Activated gamma-delta T cell treated with Interleukin-2 at 50 U/mL for 16 hours (primary cell): ENCODE measurements at regions not wholly inside any gene's neighbourhood (a gene's known extent, or its start where the extent isn't known, plus 50 kb on each side); places are given as distances from the start of the nearest gene placed in this dataset.
"Not testable (repeated sequence)": the region's sequence is repeated elsewhere in the genome, so short reads cannot be mapped to it uniquely, and the experiment has no call there.

Experiments used
- DNase-seq: peaks from one replicate; pipeline ENCODE4 v3.0.0-alpha.2; 2020

DNA sequence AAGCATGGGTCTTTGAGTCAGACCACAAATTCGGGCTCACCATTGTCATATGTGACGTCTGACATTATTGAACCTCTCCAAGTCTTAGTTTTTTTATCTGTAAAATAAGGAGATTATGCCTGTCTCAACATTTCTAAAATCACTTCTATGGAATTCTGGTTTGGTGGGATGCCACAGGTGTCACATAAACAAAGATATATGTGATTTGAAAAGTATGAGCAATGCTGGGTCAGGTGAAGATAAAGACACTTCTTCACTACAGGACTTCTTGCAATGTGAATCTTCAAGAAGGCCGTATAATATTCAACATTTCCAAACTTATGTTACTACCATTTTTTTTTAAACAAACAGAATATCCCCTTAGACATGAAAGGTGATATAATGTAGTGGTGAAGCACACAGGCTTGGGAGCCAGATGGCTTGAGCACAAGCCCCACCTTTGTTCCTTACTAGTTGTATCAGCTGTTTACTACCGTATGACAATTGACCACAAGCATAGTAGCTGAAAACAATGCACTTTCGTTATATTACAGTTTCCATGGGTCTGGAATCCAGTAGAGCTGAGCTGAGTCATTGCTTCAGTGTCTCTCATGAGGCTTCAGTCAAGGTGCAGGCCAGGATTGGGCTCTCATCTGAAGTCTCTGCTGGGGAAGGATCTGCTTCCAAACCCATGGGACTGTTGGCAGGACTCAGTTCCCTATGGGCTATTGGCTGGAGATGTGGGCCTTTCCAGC, 87.7 kb downstream of the UTP18 start:
- no peak for DNase-seq

DNA sequence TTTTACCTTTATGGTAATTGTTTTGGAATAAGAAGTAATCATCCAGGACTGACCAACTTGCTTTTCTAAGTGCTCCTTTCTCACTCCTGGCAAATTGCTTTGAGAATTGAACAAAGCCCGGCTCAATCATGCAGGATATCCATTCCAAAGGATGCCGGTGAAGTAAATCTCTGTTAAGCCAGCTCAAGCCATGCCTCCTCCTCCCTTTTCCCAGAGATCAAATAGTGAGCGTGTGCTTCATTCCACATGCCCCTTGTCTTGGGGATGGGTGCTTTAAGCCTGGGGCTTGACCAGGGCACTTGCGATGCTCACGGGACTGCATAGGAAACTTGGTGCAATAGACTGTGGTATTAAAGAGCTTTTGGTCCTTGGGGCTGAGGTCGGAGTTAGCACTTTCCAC, 90.7 kb downstream of the UTP18 start:
- no peak for DNase-seq

DNA sequence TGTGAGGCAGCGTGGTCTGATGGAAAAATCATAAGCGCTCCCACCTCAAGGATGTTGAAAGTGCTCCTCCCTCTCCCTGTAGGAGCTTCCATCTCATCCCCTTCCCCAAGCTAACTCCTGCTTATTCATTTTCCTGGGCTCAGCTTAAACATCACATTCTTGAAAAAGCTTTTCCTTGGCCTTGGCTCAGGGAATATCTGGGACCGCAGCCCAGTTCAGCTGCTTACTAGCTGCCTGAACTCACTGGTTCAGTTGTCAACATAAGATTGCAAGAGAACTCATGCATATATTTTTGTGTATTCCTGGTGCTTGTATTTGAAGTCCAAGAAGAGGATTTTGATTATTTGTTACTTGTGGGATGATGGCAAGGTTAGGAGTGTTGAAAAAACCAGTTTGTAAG, 91.5 kb downstream of the UTP18 start:
- no peak for DNase-seq

DNA sequence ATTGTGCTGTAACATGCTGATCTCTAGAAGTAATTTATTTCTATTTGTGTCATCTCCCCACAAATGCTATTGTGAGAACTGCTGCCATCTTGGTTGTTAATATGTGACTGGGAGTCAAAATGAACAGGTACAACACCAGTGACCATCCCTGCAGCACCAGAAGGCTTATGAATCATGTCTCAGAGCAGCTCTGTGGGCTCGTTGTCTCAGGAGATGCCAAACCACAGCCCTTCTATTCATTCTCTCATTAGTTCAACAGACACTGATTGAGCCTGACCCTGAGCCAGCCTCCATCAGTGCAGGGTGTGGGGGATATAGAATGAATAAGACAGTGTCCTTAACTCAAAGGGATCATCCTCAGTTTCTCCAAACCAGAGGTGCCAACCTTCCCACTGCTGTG, 92.5 kb downstream of the UTP18 start:
- DNase-seq, result no peak

DNA sequence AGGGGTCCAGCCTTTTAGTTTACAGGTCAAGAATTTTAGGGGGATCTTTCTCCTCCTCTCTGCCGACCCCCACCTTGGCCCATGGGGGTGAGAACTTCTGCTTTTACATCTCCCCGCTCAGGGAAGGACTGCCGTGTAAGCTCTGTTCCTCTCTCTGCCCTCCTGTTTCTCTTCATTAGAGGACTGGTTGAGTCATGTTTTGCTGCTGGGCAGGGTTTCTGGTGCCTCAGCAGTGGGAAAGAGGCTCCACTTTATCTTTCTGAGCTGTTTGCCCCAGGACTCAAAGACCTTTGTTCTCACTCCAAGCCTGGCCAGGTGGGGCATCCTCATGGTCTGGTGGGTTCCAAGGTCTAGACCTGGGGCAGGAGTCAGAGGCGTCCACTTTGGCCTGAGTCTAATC, 93.0 kb downstream of the UTP18 start:
- no peak for DNase-seq

DNA sequence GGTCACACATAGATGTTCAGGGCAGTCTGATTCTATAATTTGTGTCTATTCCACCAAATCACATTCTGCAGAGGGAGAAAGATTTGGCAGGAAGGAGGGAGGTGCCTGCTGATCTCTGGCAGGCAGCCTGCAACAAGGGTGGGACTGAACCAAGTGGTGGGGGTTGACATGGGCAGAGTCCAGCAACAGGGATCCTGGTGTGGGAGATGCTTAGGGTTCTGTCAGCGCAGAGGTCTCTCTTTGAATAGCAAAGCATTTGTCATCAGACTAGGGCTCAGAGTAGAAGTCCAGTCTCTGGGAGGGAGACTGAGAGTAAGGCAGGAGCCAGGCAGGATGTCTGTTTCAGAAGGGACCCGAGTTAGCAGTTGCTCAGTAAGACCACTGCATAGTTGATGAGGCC, 94.6 kb downstream of the UTP18 start:
- DNase-seq, result no peak

DNA sequence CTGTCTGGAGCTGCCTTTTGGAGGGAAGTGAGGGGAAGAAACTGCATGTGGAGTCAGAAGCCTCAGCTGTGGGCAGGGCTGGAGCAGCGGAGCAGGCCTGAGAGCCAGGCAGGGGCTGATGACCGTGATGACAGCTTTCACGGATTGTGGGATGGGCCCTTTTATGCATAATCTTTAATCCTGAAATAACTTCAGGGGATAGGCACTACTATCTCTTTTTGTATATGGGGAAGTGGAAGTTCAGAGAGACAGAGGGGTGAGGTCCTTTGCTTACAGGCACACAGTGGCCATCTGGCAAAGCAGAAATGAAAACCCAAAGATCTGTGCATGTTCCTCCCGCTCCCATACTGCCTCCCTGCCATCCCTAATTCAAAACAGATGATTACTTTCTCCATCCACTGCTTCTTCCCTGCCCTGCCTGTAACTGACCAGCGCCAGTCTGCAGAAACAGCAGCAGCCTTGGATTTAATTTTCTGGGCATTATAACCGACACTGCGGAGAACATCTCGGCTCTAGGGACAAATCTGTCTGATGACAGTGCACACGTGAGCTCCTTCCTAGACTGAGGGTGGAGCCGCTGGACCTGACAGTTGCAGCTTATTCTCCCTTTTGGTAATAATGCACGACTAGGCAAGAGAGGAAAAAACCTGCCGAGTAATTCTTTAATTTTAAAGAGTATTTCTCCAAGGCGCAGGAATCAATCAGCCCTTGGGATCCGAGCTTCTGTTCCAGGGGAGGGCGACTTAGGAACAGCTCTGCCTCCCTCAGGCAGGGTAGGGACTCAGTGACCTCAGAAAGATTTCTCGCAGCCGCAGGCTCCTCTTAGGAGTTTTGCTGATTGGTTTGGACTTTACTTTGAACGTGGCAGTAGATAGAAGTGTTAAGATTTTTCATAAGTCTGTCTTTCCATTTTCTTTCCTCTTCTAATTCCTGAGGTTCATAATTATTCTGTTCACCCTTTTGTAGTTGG, 95.4 kb downstream of the UTP18 start:
- DNase-seq, result no peak

DNA sequence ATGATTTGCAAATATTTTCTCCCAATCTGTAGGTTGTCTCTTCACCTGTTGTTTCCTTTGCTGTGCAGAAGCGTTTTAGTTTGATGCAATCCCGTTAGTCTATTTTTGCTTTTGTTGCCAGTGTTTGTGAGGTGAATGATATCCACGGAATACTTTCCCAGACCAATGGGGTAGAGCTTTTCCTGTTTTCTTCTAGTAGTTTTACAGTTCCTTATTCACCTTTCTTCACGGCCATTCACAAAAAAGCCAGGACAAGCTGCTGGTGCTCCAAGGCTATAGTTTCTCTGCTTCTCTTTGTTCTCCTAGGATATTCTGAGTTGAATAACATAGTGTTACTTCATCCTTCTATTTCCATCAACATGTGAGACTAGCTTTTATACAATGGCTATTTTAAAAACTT, 98.7 kb downstream of the UTP18 start:
- no peak for DNase-seq

DNA sequence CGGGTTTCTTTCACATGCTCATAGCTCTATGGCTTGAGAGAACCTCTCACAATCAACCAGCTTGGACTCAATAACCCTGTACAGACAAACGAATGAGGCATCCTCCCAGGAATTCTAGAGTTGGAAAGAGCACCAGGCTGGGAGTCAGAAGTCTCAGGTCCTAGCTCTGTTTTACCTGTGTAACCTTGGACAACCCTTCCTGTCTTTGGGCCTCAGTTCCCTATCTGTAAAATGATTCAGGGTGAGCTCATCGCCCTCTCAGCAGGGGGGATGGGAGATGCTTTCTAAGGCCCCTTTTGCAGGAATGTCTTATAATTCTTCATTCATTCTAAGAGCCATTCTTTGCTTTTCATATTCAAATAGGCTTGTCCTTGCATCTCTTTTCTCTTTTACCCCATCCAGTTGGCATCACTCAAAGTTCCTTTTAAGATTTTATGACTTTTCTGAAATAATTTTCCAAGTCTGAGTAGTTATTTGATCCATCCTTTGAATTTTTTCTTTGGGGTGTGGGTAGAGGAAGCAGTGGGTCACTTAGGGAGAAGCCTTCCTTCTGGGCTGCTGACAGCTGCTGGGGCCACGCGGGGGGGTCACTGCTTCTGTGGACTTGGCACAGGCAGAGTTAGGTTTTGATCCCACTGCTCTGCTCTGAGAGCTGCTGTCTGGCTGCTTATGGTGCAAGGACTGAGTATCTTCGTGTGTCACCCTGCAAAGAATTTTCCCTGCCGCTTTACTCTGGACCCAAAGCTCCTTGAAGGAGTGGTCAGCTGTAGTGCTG, 102.7 kb downstream of the UTP18 start:
- DNase-seq, result no peak

DNA sequence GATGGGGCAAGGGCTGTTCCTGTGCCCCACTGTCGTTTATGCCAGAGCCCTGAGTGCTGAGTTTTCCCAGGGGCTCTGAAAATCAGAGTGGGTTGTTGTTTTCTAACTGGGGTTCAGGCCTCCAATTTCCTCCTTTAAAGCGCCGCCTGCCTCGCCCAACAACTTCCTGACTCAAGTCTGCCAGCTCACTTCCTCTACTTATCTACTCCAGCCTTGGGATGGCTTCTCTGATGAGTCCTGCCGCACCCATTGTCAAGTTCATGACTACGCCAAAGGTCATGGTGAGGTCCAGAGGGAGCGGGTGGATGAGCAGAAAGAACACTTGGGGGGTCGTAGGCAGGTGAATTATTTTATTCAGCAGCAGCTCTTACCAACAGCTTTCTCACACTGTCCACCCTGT, 104.7 kb downstream of the UTP18 start:
- DNase-seq, result no peak

DNA sequence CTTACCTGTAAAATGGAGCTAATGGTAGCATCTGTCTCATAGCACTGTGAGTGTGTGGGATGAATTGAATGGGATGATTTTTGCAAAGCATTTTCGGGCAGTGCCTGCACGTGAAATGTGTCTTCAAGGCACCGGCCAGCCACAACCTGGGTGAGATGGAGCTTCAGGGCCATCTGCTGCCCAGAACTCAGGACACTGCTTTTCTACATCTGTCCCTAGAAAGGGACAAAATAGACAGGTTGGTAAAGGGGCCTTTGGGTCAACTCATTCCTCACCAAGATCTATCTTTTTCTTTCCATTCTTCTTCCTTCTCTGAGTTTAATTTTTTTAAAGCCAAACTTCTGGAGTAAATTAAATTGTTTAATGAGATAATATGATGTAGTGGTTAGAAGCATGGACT, 106.5 kb downstream of the UTP18 start:
- DNase-seq, result no peak

DNA sequence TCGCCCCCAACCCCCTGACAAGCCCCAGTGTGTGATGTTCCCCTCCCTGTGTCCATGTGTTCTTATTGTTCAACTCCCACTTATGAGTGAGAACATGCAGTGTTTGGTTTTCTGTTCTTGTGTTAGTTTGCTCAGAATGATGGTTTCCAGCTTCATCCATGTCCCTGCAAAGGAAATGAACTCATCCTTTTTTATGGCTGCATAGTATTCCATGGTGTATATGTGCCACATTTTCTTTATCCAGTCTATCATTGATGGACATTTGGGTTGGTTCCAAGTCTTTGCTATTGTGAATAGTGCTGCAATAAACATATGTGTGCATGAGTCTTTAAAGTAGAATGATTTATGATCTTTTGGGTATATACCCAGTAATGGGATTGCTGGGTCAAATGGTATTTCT, 107.5 kb downstream of the UTP18 start:
- DNase-seq, result not testable (repeated sequence)

DNA sequence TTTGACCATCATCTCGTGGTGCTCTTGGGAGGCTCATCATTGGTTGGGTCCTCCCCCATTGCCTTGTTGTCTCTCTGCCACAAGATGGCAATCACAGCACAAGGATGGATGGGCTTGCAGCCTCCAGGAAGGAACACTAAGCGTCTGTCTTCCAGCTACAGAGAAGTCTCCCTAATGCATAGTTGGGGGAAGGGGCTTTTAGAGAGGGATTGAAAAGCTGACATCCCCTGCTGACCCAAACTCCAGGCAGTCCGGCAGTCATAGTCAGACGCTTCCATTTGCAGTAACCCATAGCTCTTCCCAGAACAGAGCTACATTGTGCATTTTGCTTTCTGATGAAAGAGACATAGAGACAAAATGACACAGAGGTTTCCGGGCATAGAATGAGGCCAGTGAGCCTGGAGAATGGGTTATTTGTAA, 111.4 kb downstream of the UTP18 start:
- no peak for DNase-seq

DNA sequence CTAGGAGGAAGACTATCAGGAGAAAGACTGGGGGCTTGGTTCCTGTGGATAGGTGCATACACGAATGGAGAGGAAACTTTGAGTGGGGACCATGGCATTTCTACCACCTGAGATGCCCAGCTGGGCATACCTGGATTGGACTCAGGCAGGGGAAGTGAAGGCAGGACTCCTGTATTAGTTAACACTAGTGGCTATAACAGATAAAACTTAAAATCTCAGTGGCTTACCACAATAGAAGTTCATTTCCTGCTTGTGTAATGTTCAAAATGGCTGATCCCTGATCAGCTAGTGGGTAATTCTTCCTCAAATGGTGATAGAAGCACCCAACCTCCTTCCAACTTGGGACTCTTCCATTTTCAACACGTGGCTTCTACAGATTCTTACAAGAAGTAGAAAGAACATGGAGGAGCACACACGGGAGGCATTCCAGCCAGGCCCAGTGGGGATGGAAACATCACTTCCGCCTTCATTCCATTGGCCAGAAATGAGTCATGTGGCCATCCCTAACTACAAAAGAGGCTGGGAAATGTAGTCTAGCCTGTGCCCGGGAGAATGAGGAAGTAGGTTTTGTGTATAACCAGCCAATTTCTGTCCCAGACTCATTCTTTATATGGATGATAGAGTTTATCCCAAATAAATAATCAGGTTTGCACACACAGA, 112.1 kb downstream of the UTP18 start:
- no peak for DNase-seq

DNA sequence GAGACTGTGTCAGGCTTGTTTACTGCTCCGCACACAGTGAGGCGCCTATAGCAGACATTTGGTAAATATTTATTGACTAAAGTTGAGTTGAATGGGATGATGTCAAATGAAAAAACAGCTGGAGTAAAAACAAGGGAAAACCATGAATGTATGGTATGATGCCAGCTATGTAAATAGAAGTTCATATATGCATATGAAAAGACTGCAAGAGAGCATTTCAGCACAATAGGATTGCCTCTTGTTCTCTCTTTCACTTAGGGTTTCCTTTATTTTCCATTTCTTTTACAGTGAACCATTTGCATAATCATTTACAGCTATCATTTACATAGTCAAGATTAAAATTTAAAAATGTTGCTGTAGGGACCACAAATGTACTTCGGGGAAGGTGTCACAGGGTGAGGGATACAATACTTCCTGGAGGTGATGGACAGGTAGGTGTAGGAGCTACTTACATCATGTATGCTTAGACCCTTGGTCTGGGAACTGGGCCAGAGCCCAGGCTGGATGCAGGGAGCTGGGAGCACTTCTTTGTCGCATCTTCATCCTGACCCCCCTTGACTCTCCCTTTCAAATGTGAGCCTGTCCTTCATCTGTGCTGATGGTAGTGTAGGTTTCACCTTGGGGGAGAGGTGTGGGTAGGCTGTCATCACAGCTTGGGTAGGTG, 113.3 kb downstream of the UTP18 start:
- DNase-seq, result no peak

DNA sequence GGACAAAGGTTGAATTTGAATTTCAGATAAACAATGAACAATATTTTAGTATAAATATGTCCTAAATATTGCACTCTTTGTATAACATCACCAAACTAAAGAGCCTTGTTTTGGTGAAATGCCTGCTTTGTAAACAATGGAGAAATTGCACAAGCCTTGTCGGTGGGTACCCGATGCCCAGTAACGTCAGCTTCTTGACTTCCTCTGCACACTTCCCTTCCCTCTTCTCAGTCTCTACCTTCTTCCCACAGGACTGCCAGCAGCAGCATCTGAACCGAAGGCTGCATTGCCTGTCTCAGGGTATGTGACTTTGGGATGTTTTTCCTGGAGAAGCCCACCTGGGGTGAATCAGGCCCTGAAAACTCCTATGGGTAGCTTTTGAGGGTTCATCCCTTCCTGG, 113.9 kb downstream of the UTP18 start:
- DNase-seq, result no peak

DNA sequence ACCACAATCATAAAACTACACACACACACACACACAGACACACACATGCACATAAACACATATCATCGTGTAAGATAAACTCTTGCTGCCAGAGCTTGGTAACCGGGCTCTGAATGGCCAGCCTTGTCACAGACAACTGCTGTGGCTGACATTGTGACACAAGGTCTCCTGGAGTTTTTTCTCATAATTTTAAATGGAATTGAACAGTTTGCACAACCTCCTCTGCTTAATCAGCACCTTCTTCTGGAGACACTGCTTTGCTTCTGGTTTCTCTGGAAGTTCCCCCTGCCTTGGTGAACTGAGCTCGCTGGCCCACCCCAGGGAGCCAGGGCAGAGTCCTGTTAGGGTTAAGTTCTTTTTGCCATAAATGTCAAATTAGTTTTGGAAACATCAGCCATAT, 115.4 kb downstream of the UTP18 start:
- DNase-seq, result no peak

DNA sequence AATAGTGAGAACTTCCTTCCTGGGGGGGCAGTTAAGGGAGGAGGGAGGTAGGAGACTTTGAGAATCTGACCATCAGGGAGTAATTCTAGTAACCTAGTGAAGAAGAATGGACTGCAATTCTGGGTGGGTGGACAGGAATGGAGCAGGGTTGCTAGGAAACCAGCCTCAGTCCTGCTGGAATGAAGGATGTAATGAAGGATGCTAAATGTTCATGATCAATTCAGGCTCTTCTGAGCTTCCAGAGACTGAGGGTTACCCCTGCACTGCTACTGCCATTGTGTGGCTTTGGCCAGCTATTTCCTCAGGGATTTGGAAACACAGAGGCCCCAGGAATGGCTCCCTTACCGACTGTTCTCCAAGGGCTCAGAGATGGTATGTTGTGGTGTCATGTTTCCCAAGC, 116.4 kb downstream of the UTP18 start:
- no peak for DNase-seq

DNA sequence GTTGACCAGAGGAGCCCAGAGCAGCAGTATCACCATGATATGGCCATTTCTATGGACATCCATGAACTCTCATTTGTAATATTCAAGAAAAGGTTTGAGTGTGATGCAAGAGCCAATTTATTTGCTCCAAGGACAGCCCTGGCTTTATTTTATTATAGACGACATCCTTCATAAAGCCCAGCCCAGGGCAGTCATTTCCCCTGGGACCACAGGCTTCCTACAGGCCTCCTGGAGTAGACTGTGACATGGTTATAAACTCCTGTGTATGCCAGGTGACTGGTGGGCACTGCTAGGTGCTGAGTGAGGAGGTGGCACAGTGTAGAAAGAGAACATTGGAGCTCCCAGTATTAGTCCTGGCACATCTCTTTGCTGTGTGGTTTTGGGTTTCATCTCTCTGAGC, 120.9 kb downstream of the UTP18 start:
- DNase-seq, result no peak

DNA sequence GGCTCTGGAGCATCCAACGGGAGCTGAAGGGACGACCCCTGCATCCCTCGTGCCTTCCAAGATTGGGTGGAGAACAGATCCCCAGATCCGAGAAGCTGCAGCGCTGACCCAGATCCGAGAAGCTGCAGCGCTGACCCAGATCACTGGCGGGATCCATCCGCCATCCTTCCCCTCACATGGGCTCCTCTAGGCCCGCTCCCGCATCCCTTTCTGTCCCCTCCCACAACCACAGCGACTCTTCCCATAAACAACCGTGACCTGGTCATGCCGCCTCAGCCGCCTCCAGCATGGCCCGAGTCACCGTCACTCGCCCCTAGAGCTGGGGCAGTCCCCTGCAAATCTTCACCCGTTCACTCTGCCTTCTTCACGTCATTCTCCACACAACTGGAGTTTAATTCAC, 124.9 kb downstream of the UTP18 start:
- DNase-seq, result no peak

DNA sequence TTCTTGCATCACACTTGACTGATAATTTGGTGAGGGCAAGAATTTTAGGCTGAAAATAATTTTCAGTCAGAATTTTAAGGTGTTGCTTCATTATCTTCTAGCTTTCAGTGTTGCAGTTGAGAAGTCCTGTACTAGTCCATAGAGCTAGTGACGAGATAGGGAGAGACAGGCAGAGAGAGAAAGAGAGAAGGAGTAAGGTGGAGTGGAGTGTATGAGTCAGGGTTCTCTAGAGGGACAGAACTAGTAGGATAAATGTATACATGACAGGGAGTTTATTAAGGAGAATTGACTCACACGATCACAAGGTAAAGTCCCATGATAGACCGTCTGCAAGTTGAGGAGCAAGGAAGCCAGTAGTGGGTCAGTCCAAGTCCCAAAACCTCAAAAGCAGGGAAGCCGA, 127.2 kb downstream of the UTP18 start:
- no peak for DNase-seq

DNA sequence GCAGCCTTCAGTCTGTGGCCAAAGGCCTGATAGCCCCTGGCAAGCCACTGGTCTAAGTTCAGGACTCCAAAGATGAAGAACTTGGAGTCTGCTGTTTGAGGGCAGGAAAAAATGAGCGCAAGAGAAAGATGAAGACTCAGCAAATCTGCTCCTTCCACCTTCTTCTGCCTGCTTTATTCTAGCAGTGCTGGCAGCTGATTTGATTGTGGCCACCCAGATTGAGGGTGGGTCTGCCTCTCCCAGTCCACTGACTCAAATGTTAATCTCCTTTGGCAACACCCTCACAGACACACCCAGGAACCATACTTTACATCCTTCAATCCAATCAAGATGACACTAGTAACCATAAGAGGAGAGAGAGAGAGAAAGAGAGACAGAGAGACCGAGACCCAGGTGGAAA, 127.6 kb downstream of the UTP18 start:
- DNase-seq, result no peak
